ENCODE measurements at regions not wholly inside any gene's neighbourhood (a gene's known extent, or its start where the extent isn't known, plus 50 kb on each side); places are given as distances from the start of the nearest gene placed in this dataset.

- TF ChIP-seq CTCF (conservative IDR thresholded peaks at IDR 0.05; ENCODE audit: low read depth in 2 of 2) (no peak), POLR2AphosphoS5 (IDR thresholded peaks at IDR 0.05; ENCODE audit: low read depth) (no peak), EZH2phosphoT487 (IDR thresholded peaks at IDR 0.05; ENCODE audit: unreplicated experiment) (no peak), EZH2 (IDR thresholded peaks at IDR 0.05; ENCODE audit: low read depth, unreplicated experiment) (no peak), JUNB (IDR thresholded peaks at IDR 0.05; ENCODE audit: unreplicated experiment) (no peak), ETS1 (IDR thresholded peaks at IDR 0.05) (no peak), REST (IDR thresholded peaks at IDR 0.05; ENCODE audit: unreplicated experiment) (no peak), STAT1 (IDR thresholded peaks at IDR 0.05; ENCODE audit: unreplicated experiment) (no peak)
These were observed 853.4 kb downstream of the KCNJ2 start for GRCh38 chr17:71022758-71023157.

All from GM23338 (cell line).